Stimulated activated CD4-positive, alpha-beta T cell treated with anti-CD3 and anti-CD28 coated beads, Interleukin-4, amount 100 ng/mL, for 24 hours (primary cell): ENCODE measurements at regions not wholly inside any gene's neighbourhood (a gene's known extent, or its start where the extent isn't known, plus 50 kb on each side); places are given as distances from the start of the nearest gene placed in this dataset.
"Not testable (repeated sequence)": the region's sequence is repeated elsewhere in the genome, so short reads cannot be mapped to it uniquely, and the experiment has no call there.

ENCODE experiments used
- DNase-seq: peaks from one replicate; pipeline ENCODE4 v3.0.0-alpha.2; 2020

DNA sequence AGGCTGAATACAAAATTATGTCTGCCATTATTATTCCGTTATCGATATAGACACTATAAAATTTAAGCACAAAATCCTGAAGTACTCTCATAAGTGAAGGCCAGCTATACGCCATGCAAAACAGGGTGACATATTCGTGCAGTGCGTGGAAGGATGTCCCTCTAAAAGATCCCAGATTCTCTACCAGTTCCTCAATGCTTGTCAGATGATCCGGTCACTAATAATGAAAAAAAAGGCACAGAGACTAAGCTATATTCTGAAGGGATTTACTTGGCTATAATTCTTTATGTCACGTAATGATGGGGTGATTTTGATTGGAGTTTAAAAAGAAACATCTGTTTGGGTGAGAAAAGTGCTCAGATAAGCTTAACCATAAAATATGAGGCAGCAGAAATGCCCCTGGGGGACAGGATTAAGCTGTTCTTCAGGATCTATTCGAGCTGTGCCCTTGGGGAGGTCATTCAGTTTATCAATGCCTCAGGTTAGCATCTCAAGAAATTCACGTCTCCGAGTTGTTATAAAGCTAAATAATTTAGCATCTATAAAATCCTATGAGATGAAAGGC is 229.7 kb upstream of the PITRM1 start:
- no peak for DNase-seq

DNA sequence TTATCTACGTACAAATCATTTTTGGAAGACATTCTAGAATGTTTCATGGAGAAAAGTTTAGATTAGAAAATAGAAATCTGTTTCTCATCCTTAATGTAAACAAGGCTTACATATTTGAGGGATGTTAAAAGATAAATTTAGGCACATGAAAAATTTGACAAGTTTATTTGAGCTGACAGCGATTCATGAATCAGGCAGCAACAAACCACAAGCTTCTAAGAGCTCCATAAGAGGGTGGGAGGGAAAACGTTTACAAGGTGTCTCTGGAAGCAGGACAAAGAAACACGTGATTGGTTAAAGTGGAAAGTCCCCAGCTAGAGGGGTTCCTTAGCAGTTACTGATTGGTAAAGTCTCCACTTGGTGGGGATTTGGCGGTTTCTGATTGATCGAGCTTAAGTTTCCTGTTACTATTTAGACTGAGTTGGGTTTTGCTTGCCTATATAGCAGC is 228.9 kb upstream of the PITRM1 start:
- no peak for DNase-seq

DNA sequence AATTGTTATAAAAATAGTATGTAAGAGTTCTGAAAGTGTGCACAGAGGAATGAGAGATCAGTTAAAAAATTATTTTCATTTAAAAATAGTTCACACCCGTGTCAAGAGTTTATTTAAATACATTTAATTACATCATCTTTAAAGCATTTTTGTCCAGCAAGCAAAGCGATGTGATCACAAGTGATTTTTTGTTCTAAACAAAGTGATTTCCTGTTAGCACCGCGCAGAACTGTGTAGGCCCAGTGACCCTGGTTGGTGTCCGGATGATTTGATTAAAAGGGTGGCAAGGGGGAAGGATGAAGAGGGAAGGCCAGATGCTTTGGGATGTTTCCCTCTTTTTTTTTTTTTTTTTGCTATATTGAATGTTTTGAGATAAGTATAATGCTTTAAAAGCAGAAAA is 227.8 kb upstream of the PITRM1 start:
- no peak for DNase-seq

DNA sequence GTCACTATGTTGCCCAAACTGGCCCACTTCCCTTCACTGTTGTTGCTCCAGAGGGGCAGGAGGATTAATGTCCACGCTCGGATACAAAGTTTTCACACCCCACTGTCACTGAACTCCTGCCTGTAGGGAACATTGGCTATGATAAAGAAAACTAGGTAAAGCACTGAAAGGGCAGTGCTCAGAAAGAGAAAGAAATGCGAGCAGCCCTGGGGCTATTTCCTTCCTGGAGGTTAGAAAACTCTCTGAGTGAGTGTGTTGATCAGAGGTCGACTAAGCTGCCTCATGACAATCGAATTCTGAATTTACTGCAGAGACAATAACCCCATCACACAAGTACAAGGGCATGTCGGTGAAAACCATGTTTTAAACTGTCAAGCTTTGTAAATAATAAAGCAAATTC is 227.2 kb upstream of the PITRM1 start:
- no peak for DNase-seq

DNA sequence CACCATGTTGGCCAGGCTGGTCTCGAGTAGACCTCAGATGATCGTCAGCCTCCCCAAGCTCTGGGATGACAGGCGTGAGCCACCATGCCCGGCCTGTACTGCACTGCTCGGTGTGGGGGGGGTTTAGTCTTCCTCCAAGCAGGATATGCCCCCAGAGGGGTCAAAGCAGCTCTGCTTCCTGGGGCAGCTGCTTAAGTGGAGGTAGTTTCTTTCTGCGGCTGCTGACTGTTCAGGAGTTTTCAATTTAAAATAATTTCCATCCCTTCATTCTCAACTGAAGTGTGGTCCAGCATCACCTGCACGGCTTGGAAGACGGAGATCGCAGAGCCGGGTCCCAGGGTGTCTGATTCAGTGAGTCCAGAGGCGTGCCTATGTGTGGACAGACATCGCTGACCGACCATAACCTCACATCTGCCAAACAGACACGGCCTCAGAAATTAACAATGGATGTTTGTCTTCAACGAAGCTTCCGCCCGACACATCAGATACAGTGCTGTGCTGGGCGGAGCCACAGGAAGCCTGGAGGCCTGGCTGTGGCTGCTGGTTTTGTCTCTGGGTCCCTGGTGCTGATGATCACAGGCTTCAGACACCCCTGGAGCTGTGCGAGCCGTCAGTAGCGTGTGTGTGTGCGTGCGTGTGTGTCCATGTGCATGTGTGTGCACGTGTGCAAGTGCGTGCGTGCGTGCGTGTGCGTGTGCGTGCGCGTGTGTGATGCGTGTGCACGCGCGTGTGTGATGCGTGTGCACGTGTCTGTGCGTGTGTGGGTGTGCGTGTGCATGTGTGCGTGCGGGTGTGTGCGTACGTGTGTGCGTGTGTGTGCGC is 226.5 kb upstream of the PITRM1 start:
- DNase-seq: no peak

DNA sequence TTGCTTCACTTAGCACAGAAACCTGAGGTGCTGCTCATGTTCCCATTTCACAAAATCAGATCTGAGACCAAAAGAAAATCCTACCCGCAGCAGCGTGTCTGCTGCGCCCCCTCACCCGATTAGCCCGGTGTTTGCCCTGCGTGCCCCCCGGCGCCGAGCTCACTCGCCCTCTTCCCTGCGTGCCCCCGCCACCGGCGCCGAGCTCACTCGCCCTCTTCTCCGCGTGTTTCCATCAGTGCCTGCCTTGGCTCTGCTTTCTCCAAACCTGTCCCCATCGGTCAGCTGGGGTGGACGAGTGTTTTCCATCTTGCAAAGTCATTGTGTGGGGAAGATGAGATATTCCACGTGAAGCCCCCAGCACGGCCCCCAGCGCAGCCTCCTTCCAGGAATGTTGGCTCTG is 225.3 kb upstream of the PITRM1 start:
- no peak for DNase-seq

DNA sequence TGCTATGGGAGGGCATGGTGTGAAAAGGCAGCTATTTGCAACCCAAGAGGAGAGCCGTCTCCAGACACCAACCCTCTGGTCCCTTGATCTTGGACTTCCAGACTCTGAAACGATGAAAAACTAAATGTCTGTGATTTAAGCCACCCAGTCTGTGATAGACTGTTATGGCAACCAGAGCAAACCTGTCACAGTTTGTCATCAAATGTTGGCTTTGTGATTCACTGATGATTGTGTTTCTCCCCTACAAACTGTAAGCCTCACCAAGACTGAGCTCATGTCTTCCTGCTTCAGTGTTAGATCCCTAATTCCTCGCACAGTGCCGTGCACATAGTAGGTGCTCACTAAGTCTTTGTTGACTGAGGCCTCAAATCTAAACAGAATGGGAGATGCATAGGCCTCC is 224.6 kb upstream of the PITRM1 start:
- DNase-seq: no peak

DNA sequence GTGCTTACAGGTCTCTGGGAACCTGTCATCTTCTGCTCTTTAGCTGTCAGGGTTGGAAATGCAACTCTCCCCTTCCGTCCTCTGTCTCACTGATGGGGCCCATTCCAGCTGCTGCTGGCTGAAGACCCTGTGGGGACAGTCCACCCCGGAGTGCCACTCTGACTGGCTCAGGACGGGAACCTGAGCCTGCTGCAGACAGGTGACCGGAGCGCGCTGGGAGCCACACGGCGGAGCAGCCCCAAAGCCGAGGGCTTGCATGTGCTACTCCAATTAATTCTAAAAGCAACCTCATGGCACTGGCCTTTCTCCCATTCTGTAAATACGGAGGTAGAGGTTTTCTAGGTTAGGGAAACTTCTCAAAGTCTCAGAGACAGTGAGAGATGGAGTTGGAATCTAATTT is 223.5 kb upstream of the PITRM1 start:
- no peak for DNase-seq

DNA sequence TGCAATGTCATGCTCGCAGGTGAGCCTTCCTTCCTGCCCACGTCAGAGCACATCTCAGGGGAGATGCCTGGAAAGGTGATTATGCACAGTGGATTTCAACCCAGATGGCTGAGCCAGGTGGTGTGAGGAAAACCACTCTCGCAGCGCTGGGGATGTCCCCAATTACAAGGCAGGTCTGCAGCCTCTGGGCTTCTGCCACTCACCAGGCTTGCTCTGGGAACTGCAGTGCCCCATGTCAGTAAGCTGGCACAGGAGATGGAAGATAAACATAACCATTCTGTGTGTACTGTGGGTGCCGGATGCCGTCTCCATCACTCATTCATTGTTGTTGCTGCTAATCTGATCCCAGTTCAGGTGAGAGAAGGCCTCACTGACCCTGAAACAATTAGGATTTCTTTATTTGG is 222.9 kb upstream of the PITRM1 start:
- DNase-seq: no peak

DNA sequence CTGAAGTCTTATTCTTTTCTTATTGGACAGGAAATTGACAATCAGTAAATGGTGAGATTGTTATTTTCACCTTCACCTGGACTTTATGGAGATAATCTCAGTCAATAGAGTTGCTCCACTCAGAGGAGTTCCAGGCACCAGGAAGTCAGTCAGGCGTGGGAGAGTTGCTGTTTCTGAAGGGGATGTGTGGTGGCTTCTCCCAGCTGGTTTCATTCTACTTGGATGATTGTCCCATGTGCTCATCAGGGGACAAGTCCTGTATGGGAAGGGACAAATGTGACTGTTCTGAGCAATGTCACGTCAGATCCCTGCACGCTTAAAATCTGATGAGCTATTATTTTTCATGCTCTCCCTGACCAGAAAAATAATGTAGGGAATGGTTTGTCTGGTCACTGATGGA is 222.5 kb upstream of the PITRM1 start:
- DNase-seq: no peak

DNA sequence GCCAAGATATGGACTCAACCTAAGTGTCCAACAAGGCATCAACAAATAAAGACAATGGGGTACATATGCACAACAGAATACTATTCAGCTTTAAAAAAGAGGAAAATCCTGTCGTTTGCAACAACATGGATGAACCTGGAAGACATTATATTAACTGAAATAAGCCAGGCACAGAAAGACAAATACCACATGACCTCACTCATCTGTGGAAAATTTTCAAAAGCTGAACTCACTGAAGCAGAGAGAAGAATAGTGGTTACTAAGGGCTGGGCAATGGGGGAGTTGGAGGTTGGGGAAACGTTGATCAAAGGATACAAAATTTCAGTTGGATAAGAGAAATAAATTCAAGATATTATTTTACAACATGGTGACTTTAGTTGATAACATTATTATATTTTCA is 221.4 kb upstream of the PITRM1 start:
- no peak for DNase-seq

DNA sequence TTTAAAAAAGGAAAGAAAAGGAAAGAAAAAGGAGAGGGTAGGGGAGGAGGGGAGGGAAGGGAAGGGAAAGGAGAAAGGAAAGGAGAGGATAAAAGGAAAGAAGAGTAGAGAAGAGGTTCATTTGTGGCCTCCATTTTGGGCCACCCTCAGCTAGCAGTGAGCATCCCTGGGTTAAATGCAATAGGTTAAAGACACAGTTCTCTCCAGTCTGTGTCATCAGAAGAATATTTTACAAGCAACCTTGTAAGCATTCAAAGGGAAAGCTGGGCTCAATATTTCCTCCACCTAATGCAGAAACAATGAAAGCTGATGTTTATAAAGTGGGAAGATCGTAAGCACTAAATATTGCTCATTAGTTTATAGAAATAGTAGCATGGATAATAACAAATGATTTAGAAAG is 219.1 kb upstream of the PITRM1 start:
- DNase-seq: no peak

DNA sequence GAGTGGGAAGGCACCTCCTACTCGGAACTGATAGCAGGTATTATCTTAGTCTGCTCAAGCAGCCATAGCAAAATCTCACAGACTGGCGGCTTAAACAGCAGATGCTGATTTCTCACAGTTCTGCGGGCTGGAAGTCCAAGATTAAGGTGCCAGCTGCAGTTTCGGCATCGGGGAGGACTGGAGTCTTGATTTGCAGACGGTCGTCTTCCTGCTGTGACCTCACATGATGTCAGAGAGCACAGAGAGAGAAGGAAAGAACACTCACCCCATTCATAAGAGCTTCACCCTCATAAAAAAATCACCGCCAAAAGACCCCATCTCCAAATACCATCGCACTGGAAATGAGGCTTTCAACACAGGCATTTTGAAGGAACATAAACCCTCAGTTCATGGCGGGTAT is 216.5 kb upstream of the PITRM1 start:
- no peak for DNase-seq

DNA sequence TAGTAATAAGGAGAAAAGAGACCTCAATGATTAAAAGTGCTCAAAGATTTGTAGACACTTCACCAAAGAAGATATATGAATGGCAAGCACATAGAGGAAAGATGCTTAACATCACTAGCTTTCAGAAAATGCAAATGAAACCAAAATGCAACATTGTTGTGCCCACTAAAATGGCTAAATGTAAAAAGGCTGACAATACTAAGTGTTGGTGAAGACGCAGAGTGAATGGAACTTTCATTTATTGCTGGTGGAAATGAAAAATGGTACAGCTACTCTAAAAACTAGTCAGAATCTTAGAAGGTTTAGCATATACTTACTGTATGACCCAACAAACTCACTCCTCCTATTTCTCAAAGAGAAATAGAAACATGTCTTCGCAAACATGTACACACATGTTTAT is 212.9 kb upstream of the PITRM1 start:
- no peak for DNase-seq

DNA sequence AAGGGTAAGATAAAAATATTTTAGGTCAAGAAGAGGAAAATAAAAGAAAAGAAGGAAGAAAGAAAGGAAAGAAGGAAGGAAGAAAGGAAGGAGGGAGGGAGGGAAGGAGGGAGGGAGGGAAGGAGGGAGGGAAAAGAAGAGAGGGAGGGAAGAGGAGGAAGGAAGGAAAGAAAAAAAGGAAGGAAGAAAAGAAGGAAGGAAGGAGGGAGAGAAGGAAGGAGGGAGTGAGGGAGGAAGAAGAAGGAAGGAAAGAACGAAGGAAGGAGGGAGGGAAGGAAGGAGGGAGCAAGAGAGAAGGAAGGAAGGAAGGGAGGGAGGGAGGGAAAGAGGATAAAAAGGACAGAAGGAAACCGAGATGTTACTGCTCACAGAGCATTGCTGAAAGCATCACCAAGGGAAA is 209.5 kb upstream of the PITRM1 start:
- DNase-seq: no peak

DNA sequence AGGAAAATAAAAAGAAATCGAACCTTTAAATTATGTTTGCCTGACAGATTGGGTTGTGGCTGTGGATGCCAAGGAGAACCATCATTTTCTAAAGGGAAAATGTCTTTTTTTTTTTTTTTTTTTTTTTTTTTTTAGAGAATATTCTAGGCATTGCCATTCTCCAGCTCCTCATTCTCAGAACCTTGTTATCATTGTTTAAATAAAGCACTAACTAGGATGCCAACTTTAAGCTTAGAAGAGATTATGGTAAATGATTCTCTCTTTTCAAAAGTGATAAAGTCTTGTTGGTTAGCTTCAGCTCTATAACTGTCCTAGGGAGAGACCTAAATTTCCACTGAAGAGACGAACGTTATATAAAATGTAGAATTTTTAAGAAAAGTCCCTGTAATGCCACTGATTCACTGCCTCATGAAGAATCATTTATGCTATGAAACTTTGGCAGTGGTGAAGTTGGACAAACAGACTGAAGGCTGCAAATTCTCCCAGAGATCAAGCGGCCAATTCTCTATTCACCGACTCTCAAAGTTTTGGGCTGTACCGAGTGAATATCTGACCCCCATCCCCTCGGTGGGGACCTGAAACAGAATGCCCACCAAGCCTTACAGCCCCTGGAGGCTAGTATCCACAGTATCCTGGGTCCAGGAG is 207.9 kb upstream of the PITRM1 start:
- no peak for DNase-seq

DNA sequence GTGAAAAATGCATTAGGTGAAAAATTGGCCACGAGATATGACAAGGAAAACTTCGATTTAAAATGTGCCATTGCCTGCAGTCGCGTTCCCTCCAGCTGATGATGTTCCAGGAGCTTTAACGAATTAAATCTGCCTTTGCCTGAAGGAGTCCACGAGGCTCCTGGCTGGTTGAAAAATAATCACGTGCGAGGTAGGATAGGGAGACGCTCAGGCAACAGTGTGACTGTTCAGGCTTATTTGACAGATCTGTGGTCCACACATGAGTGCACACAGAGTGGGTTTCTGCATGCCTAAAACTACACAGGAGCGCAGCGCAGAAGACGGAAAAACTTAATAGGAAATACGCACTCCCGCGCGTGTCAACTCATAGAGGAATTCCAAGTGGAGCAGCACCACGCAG is 204.0 kb upstream of the PITRM1 start:
- no peak for DNase-seq

DNA sequence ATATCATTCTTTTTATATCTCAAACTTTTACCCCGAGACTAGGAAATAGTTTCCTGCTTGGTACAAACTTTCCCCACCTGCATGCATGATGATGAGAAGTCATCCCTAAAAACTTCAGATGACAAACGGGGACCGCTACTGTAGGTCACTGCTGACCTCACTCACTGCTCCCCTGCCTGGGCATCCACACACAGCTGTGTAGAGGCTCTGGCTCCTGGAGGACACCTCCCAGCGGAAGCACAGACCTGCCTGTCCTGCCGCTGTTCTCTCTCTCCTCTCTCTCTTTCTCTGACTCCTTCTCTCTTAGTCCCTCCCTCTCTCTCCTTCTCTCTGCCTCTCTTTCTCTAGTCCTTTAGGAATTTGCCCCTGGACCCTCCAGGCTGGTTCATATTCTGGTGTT is 202.9 kb upstream of the PITRM1 start:
- DNase-seq: no peak

DNA sequence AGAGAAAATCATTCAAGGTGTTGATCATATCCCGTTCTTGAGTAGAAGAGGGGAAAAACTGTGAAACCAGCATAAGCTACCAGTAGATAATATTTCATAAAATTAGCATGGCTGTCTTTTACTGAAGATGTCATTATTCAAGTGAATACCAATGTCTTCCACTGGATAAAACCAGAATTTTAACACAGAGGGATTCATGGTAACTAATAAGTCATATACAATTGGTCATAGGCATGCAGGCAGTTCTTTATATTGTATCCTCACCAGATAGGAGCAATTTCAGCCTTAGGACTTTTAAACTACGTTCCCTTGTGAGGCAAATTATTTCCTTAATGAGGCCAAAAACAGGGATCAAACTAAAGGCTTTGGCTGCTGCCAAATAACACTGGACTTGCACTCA is 202.3 kb upstream of the PITRM1 start:
- no peak for DNase-seq

DNA sequence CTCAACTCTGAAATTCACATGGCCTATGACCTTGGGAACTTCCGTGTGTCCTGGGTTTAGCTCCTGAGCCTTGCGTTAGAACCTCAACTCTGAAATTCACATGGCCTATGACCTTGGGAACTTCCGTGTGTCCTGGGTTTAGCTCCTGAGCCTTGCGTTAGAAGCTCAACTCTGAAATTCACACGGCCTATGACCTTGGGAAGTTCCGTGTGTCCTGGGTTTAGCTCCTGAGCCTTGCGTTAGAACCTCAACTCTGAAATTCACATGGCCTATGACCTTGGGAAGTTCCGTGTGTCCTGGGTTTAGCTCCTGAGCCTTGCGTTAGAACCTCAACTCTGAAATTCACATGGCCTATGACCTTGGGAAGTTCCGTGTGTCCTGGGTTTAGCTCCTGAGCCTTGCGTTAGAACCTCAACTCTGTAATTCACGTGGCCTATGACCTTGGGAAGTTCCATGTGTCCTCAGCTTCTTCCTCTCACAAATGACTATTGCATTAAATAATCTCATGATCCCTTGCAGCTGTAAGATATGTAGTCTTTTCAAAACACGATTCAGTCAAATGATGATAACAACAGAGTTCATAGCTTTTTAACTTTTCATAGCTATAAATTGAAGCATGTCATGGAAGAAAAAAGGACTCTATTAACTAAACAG is 200.9 kb upstream of the PITRM1 start:
- DNase-seq: not testable (repeated sequence)

DNA sequence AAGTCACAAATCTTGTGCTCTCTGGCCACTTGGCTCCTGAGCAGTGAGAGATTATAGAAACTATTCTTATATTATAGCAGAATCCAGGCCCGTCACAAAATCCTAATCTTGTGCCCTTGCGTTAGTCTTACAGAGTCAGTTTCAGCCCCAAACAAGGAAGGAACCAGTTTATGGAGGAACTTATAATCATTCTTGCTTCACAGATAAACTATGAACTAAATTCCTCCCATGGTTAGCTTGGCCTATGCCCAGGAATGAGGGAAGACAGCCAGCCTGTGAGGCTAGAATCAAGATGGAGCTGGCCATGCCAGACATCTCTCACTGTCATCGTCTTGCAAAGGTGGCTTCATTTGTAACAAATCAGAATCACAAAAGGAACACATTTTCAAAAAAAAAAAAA is 199.7 kb upstream of the PITRM1 start:
- DNase-seq: no peak

DNA sequence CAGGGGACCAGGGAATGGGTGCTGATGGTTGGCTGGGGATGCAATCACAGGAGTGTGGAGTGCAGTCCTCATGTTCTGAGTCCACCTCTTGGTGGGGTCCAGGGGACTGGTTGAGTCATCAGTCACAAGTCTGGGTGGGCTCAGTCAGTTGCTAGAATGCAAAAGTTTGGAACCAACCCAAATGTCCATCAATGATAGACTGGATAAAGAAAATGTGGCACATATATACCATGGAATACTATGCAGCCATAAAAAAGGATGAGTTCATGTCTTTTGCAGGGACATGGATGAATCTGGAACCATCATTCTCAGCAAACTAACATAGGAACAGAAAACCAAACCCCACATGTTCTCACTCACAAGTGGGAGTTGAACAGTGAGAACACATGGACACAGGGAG is 199.0 kb upstream of the PITRM1 start:
- not testable (repeated sequence) for DNase-seq

DNA sequence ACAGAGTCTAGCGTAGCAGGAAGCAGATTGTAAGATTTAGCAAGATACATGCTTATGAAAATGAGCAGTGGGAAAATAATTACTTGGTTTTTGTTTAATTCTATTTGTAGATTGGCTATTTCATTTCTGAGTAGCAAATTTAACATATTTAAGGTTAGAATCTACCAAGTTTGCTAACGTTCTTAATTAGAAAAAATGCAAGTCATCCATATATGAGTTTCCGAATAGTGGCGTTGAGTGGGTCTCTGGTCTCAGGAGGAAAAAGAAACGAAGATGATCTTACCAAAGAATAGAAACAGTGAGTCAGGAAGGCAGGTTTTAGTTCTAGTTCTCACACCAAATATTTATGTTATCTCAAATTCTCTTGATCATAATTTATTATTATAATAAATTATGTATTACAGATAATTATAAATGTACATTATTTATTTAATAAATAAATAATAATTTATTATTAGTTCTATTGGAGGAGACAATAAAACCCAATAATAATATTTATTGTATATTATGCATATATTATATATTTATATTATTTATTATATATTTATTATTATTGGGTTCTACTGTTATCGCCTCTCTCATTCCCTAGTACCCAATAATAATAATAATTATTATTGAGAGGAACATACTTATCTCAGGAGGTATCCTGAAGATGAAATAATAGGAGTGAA is 194.3 kb upstream of the PITRM1 start:
- DNase-seq: no peak
